Fibroblast of skin of left biceps (primary cell): ENCODE measurements at regions not wholly inside any gene's neighbourhood (a gene's known extent, or its start where the extent isn't known, plus 50 kb on each side); places are given as distances from the start of the nearest gene placed in this dataset.

Source experiments
- DNase-seq, 2 experiments: peaks; one replicate each; pipeline ENCODE4 v3.0.0-alpha.2; 2013; ENCODE audit warnings: low read depth in 2 of 2

DNA sequence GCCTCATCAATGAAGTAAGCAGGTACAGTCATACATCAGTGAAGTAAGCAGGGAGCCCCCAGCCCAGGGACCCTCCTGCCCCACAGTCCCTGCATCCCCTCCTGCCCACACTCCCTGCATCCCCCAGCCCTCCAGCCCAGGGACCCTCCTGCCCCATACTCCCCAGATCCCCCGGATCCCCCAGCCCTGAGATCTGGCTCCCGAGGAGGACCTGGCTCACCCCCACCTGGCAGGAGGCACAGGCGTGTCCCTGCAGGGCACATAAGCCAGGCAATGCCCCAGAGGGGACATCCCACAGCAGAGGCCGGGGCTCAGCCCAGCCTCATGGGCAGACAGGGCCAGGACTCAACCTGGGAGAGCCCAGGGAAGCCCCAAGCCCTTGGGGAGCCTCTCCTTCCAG lies 53.6 kb upstream of the TPM4 start:
- DNase-seq, result no peak

DNA sequence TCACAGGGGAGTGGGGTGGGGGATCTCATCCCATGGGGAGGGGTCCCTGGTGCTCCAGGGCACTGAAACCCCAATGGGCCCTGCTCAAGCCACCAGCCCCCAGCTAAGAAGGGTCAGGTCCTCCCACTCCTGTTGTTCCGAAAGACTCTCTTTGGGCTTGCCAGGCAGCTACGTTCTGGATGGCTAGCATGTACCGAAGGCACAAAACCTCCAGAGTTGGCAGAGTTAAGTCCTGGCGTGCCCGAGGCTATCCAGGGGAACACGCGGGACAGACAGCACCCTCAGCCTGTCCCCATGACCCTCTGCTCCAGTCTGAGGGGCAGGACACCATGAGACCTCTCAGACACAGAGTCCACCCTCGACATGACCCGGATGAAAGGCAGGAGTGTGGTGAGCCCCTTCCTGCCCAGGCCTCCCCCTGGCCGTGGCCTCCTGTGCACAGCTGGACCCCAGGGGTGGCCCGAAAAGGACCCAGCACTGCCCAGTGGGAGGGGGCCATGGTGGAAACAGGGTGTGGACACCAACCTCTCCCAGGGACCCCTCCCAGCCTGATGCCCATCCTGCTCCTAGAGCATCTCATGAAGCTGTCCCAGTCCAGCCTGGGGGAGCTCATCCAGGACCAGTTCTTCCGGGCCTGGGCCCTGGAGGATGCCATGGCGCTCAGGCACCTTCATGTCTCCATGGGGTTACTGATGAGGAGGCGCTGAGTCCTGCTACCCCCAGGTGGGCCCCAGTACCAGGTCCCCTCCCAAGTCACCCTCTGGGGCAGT lies 53.0 kb upstream of the TPM4 start:
- no peak for DNase-seq

DNA sequence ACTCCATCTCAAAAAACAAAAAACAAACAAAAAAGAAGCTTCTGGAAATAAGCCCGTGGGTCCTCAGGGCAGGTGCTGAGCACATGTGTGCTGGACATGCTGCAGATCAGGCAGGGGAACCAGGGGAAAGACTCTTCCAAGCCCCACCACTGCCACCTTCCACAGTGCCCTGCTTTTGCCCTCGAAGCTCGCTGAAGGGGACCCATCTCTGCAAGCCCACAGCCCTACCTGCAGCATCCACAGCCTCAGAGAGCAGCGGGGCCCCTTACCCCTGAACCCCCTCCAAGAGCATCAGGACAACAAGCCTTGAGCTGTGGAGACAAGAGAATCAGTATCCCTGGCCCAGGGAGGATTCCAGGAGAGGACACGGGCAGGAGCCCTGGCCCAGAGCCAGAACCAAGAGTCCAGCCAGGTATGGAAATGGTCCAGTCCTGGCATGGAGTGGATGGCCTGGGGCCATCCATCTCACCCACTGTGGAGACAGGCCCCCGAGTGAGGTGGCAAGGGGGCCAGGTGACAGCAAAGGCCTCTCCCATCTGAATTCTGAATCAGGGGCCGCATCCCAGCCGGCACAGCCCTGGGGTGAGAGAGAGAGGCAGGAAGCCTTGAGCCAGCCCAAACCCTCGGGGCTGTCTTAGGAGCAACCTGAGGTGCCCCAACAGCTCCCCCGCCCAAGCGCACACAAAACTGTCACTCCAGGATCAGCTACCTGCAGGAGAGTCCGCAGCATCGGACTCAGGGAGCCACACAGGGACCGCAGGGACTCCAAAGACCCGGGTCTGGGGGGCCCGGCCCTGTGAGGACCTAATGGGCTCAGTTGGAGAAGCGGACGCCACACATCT lies 51.8 kb upstream of the TPM4 start:
- DNase-seq, result no peak

DNA sequence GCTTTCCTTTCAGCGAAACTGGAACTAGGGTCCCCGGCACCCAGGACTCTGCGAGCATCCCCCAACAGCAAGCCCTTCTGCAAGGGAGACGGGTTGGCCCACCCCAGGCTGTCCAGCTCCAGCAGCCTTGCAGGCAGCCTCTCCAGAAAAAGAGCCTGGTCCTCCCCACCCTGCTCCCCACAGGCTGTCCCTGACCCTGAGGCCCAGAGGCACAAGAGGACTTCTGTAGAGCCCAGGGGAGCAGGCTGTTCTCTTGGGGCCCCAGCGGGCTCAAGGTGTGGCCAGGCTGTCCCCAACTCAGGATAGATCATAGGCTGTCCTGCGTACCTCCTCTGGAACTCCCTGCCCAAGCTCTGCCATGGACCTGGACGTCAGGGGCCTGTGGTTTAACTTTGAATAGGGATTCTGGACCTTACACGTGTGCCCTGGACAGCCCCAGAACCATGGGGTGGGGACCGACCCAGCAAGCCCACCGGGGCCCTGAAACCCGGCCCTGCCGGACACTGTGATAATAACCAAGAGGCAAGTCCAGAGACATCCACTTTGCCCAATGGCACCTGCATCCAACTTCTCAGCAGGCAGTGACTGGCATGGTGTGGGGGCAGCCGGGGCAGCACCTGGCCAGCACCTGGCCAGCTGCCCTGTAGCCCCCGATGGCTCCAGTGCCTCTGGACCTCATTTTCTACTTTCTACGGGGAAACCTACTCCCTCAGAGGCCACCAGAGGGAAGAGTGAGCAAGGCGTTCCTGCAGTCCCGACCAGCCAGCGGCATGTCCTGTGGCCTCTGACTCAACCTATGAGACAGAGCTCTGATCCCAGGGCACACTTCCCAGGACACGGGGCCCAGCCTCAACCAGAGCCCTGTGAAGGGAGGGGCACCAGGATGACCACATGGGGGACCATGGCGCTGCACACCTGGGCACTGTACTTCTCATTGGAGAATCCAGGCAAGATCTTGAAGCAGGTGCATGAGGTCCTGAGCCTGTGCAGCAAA lies 50.9 kb upstream of the TPM4 start:
- DNase-seq, result no peak

DNA sequence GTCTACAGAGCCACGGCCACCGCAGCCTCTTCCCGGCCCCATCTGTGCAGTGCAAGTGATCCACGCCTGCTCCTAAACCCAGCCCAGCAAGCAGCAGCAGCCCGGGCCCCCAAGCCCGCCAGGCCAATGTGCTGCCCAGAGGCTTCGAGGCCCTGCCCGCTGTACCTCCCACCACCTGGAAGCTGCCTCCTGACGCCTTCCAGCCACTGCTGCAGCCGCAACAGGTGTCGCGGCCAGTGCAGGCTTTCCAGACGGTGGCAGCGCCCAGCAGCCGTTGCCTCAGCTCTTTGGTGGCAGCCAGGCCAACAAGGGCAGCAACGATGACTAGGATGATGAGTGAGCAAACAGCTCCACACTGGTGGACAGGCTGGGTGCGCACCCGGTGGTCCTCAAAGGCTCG lies 50.2 kb upstream of the TPM4 start:
- DNase-seq, result no peak
